ENCODE measurements at regions not wholly inside any gene's neighbourhood (a gene's known extent, or its start where the extent isn't known, plus 50 kb on each side); places are given as distances from the start of the nearest gene placed in this dataset.
"Not testable (repeated sequence)": the region's sequence is repeated elsewhere in the genome, so short reads cannot be mapped to it uniquely, and the experiment has no call there.

- DNase-seq (ENCODE audit: low read depth), result no peak
Observed at GRCh38 chr2:223180463-223180862, 128.5 kb downstream of the KCNE4 start.

DNA sequence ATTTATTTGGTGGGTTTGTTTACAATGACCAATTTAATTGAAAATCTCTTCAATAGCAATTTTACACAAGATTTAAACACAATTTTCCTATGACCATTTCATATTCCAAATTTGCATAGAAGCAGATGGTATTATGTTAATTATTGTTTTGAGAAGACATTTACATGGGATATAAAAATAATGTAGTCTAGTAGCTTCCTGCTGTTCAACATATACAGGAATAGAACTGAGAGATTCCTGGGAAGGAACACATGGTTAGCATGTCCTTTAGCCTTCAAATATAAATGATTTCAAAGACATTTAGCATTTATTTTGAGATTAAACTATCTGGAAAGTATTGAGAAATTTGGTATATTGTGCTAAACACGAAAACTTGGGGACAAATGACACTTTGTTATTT, 129.6 kb downstream of the KCNE4 start:
- no peak for DNase-seq (ENCODE audit: low read depth)

DNA sequence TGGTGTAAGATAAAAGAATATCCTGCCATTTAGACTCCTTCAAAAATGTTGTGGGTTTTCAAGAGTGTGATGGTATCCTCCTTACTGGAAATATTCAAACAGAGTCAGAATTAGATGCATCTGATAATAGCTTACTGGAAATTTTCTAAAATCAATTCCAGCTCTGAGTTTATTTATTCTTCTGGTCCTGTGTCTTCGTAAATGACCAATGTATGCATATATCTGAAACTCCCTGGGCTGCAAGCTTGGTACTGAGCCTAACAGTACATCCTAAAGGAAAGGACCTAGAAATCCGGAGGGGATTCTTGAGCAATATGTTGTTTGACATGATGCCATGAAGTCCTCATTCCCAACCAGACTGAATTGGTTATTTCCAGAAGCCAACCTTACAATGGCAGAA, 130.4 kb downstream of the KCNE4 start:
- DNase-seq (ENCODE audit: low read depth), result no peak

GRCh38 chr2:223185638-223186037, 133.6 kb downstream of the KCNE4 start:
- no peak for DNase-seq (ENCODE audit: low read depth)

DNA sequence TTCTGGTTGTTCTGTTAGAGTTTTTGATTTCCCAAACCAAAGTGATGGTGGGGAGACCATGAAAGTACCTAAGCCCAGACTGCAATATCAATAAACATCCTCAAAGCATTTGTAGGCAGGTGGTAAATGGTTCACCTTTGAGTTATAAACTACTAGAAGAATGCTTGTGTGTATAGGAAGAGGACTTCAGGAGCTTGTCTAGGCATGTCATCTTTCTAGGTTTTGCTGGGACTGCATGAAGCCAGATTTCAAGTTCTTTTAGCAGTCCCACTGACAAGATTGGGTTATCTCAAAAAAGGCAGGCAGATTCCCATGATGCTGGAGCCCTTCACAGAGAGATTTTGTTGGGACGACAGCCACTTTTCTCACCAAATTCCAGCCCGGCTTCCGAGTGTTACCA, 135.3 kb downstream of the KCNE4 start:
- no peak for DNase-seq (ENCODE audit: low read depth)

DNA sequence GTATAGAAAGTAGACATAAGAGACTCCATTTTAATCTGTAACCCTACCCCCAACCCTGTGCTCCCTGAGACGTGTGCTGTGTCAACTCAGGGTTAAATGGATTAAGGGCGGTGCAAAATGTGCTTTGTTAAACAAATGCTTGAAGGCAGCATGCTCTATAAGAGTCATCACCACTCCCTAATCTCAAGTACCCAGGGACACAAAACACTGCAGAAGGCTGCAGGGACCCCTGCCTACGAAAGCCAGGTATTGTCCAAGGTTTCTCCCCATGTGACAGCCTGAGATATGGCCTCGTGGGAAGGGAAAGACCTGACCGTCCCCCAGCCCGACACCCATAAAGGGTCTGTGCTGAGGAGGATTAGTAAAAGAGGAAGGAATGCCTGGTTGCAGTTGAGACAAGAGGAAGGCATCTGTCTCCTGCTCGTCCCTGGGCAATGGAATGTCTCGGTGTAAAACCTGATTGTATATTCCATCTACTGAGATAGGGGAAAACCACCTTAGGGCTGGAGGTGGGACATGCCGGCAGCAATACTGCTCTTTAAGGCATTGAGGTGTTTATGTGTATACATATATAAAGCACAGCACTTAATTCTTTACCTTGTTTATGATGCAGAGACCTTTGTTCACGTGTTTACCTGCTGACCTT, 138.7 kb downstream of the KCNE4 start:
- not testable (repeated sequence) for DNase-seq (ENCODE audit: low read depth)

GRCh38 chr2:223196331-223196730, 144.3 kb downstream of the KCNE4 start:
- no peak for DNase-seq (ENCODE audit: low read depth)

DNA sequence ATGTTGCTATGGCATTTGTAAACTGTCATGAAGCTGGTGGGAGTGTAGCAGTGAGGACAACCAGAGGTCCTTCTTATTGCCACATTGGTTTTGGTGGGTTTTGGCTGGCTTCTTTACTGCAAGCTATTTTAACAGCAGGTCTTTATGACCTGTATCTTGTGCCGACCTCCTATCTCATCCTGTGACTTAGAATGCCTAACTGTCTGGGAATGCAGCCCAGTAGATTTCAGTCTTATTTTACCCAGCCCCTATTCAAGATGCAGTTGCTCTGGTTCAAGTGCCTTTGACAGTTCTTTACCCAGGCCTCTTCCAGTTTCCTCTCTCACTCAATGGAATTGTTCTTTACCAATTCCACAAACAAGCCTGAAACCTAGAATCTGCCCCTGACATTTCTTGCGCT, 145.1 kb downstream of the KCNE4 start:
- no peak for DNase-seq (ENCODE audit: low read depth)

DNA sequence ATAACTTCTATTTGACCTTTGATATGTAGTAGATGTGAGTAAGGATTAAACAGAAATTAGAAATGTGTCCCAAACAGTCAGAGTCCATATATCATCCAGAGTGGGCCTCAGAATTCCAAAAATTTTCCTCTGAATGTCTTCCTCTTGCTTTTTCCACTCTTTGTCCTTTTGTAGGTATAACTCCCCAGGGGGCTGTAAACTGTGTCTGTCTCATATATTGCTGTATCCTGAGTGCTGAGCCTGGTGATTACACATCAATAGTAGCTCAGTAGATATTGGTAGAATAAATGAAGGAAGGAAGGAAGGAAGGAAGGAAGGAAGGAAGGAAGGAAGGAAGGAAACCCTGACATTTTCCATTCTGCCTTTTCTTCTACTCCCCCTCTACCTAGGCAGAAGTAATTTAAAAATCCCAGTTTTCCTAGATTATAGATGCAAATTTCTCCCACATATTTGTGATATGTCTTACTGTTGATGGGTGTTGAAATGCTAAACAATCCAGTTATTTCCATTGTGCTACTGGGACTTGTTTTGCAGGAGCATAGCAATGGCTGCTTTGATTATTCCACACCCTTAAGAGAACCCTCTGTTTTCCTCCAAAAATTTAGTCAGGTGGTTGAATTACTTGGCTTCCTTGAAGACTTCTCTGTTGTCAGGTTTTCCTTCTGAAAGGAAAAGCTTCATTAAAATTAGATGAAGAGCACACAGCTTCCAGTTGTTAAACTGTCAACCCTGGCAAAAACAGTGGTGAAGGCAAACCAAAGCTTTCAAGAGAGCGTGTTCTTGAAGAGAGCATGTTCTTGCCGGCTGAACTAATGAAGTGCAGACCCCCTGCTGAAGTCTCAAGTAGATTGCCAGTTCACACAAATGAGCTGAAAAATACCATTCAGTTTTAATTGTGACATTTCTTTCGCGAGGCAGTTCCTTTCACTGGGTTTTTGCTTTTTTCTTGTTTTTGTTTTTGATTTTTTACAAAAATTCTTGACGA, 147.8 kb downstream of the KCNE4 start:
- DNase-seq (ENCODE audit: low read depth), result no peak

GRCh38 chr2:223203971-223204929, 152.3 kb downstream of the KCNE4 start:
- DNase-seq (ENCODE audit: low read depth), result no peak

- DNase-seq (ENCODE audit: low read depth), result no peak
Observed at GRCh38 chr2:223210489-223210888, 158.5 kb downstream of the KCNE4 start.

- DNase-seq (ENCODE audit: low read depth), result no peak
Observed at GRCh38 chr2:223214394-223215253, 162.6 kb downstream of the KCNE4 start.

DNA sequence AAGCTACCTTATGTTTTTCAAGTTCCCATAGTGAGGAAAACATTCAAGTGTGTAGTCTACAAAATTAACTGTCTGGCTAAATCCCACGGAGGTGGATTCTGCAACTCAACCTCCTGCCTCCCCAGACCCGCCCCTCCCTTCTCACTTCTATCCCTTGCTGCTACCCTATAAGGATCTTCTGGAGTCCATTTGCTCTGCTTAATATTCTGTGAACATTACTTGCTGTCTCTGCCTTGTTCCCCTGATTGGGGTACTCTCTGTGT, 163.2 kb downstream of the KCNE4 start:
- no peak for DNase-seq (ENCODE audit: low read depth)

- no peak for DNase-seq (ENCODE audit: low read depth)
Observed at GRCh38 chr2:223217373-223217772, 165.4 kb downstream of the KCNE4 start.

DNA sequence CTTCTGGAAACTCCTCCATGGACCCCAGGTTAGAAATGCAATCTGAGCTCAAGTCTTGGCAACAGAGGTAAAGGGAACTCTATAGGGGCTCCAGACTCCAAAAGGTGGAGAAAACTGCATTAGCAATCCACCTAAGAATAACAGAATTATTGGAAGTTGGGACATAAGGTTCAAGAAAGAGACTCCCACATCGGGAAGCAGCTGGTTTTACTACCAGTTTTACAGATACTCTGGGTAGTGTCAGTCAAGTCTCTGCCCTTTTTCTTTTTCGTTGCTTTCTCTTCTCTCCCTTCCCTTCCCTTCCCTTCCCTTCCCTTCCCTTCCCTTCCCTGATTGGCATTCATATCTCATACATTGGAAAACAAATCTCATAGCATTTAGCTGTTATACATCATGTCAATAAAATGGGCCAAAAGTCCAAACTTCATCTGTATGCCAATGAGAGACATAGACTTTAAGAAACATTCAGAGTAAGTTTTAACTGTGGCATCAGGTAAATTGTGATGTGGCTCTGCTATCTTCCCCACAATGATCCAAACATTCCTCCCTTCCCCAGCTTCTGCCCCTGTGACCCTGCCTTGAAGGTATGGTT, 166.7 kb downstream of the KCNE4 start:
- no peak for DNase-seq (ENCODE audit: low read depth)

GRCh38 chr2:223219872-223220657, 168.1 kb downstream of the KCNE4 start:
- DNase-seq (ENCODE audit: low read depth), result no peak

- DNase-seq (ENCODE audit: low read depth), result no peak
Observed at GRCh38 chr2:223220658-223220925, 168.6 kb downstream of the KCNE4 start.

- DNase-seq (ENCODE audit: low read depth), result no peak
Observed at GRCh38 chr2:223221139-223221835, 169.3 kb downstream of the KCNE4 start.

- DNase-seq (ENCODE audit: low read depth), result no peak
Observed at GRCh38 chr2:223222397-223222796, 170.4 kb downstream of the KCNE4 start.

DNA sequence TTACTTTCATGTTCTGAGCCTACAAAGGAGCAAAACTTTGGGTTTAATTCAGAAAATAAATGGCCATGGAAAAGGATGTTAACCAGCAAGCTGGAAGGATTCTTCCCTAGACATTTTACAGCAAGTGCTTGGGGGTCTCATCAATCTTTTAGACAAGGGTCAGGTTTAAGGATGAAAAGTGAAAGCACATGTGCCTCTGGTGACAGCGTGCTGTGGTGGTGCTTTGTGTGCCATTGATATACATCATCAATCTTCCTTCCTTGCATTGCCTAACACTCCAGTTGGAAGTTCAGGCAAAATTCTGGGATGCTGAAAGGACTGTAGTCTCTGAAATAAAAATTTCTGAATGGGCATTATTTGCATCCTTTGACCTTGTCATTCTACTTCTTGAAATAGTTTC, 171.2 kb downstream of the KCNE4 start:
- no peak for DNase-seq (ENCODE audit: low read depth)
